Heart left ventricle (tissue), 13 donors: ENCODE measurements at regions not wholly inside any gene's neighbourhood (a gene's known extent, or its start where the extent isn't known, plus 50 kb on each side); places are given as distances from the start of the nearest gene placed in this dataset.

Experiments used
- CTCF ChIP-seq, 12 donors: fragments of 200-600 bp; sonication (generic) in 4 of 12; IDR thresholded peaks; one replicate each; pipeline versions ENCODE4 v1.5.0 to v1.8.0; 2018 to 2022; ENCODE audit warnings: antibody characterized with exemption in 12 of 12, mild to moderate bottlenecking in 5 of 12
- POLR2A ChIP-seq, 2 donors: fragments of 450-650 bp; IDR thresholded peaks; one replicate each; pipeline ENCODE4 v1.6.1; 2017; ENCODE audit warnings: antibody characterized with exemption in 2 of 2, mild to moderate bottlenecking in 2 of 2, moderate library complexity in 2 of 2
- donor health status: ischemic (EF 13 %, LVEDD 7.1; RV severe dilation, severe dysfunction).
- donor health status: DM: no; HTN: yes; CAD: no.
- donor health status: DM: no; HTN: no; CAD: no.
- donor health status: ischemic (EF 25% LVEDD 6.9; RV normal size, moderate dysfunction).
- donor health status: ischemic (EF 25% LVEDD 5.7; RV mildly dilated, moderate dysfunction).
- donor health status: ischemic (EF 35%, LVEDD 5.7; RV mildly dilated, moderate dysfunction).
- donor health status: nonischemic (EF 11% LVEDD 7.7; RV severe dilation, severe dysfunction).
- donor health status: DM: yes; HTN: yes; CAD: no.
- donor health status: PGD.
- donor health status: ischemic (EF 29% LVEDD 5.4; RV normal size, mild dysfunction).
- donor health status: nonischemic (EF 23%, LVEDD 6.1; RV moderate dilation, normal function).

- TF ChIP-seq CTCF (IDR thresholded peaks at IDR 0.05), result no peak
- TF ChIP-seq POLR2A (IDR thresholded peaks at IDR 0.05), result no peak
Observed at GRCh38 chr2:15693382-15693781, 101.7 kb downstream of the DDX1 start.
